Hepatocyte (in vitro differentiated cells): ENCODE measurements at regions not wholly inside any gene's neighbourhood (a gene's known extent, or its start where the extent isn't known, plus 50 kb on each side); places are given as distances from the start of the nearest gene placed in this dataset.

Source experiments
- EZH2 ChIP-seq: fragments of 200-600 bp; sonication (generic); IDR thresholded peaks from 2 replicates; pipeline ENCODE4 v1.6.1; 2016; ENCODE audit warnings: antibody characterized with exemption, mild to moderate bottlenecking, borderline replicate concordance
- TF ChIP-seq, protein P1 (sequence below): fragments of 200-600 bp; sonication (generic); IDR thresholded peaks from 2 replicates; pipeline ENCODE4 v1.5.1; 2016; ENCODE audit warnings: antibody characterized with exemption, mild to moderate bottlenecking; ENCODE audit not compliant: poor library complexity

DNA sequence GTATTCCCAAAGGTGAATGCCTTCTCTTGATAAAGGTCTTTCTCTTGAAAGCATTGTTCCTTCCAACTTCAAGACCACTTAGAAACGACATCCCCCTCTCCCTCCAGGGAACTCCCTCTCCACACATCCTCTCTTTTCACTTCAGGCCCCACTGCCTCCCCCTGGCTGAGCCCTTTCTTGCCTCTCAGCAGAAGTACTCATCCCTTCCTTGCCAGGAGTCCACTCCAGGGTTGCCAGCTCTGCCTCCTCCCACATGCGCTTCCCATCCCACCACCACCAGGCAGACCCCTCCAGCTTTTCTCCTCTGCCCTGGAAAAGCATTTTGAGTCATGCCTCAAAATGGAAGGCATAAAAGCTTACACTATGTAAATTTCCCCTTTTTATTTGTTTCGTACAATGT, 126.3 kb upstream of the SALL3 start:
- TF ChIP-seq, protein P1, sequence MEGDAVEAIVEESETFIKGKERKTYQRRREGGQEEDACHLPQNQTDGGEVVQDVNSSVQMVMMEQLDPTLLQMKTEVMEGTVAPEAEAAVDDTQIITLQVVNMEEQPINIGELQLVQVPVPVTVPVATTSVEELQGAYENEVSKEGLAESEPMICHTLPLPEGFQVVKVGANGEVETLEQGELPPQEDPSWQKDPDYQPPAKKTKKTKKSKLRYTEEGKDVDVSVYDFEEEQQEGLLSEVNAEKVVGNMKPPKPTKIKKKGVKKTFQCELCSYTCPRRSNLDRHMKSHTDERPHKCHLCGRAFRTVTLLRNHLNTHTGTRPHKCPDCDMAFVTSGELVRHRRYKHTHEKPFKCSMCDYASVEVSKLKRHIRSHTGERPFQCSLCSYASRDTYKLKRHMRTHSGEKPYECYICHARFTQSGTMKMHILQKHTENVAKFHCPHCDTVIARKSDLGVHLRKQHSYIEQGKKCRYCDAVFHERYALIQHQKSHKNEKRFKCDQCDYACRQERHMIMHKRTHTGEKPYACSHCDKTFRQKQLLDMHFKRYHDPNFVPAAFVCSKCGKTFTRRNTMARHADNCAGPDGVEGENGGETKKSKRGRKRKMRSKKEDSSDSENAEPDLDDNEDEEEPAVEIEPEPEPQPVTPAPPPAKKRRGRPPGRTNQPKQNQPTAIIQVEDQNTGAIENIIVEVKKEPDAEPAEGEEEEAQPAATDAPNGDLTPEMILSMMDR = no peak
- no peak for TF ChIP-seq EZH2
